GM23338 (cell line): ENCODE measurements at regions not wholly inside any gene's neighbourhood (a gene's known extent, or its start where the extent isn't known, plus 50 kb on each side); places are given as distances from the start of the nearest gene placed in this dataset.

Experiments used
- ATAC-seq: fragments of 200-7000 bp; cut with Tn5 transposase; 3 replicates; pipeline ENCODE4 v1.9.1; 2020
- DNase-seq: peaks from one replicate; pipeline ENCODE4 v3.0.0-alpha.2; 2015; ENCODE audit warnings: low spot score
- H2AFZ ChIP-seq: fragments of 200-600 bp; sonication (generic); 2 replicates; pipeline ENCODE4 v1.8.0; 2016; ENCODE audit warnings: antibody characterized with exemption, mild to moderate bottlenecking, moderate library complexity
- H3F3A ChIP-seq: fragments of 200-600 bp; sonication (generic); replicated peaks from 2 replicates; pipeline ENCODE4 v1.8.0; 2017; ENCODE audit warnings: antibody characterized with exemption, mixed run types, low read depth
- H3K27ac ChIP-seq: fragments of 200-600 bp; sonication (generic); 2 replicates; pipeline ENCODE4 v1.6.1; 2016; ENCODE audit warnings: low read depth
- H3K27me3 ChIP-seq: fragments of 200-600 bp; sonication (generic); 2 replicates; pipeline ENCODE4 v1.8.0; 2016; ENCODE audit warnings: mild to moderate bottlenecking, mixed run types, moderate library complexity; ENCODE audit not compliant: insufficient read depth
- H3K36me3 ChIP-seq: fragments of 200-600 bp; sonication (generic); 2 replicates; pipeline ENCODE4 v1.8.0; 2016; ENCODE audit warnings: mild to moderate bottlenecking; ENCODE audit not compliant: insufficient read depth
- H3K4me1 ChIP-seq: fragments of 200-600 bp; sonication (generic); 2 replicates; pipeline ENCODE4 v1.8.0; 2016; ENCODE audit warnings: mild to moderate bottlenecking, moderate library complexity; ENCODE audit not compliant: insufficient read depth
- H3K4me2 ChIP-seq: fragments of 200-600 bp; sonication (generic); 2 replicates; pipeline ENCODE4 v1.7.1; 2017; ENCODE audit warnings: mixed run types
- H3K4me3 ChIP-seq: fragments of 200-600 bp; sonication (generic); 2 replicates; pipeline ENCODE4 v1.6.1; 2016; ENCODE audit warnings: mixed run types
- H3K79me2 ChIP-seq: fragments of 200-600 bp; sonication (generic); replicated peaks from 2 replicates; pipeline ENCODE4 v1.8.0; 2017; ENCODE audit warnings: mild to moderate bottlenecking; ENCODE audit not compliant: insufficient read depth
- H3K9me2 ChIP-seq: fragments of 200-600 bp; sonication (generic); 2 replicates; pipeline ENCODE4 v1.8.0; 2017; ENCODE audit not compliant: insufficient read depth
- H4K20me1 ChIP-seq: fragments of 200-600 bp; sonication (generic); replicated peaks from 2 replicates; pipeline ENCODE4 v1.8.0; 2017; ENCODE audit warnings: mild to moderate bottlenecking; ENCODE audit not compliant: insufficient read depth
- H3K27ac Mint-ChIP-seq: 2 replicates; pipeline ENCODE4 v1.8.0; 2020; ENCODE audit warnings: inconsistent platforms, mild to moderate bottlenecking, moderate library complexity, mixed read lengths
- H3K27me3 Mint-ChIP-seq: 3 replicates; pipeline ENCODE4 v1.8.0; 2022; ENCODE audit warnings: low read depth, mild to moderate bottlenecking, moderate library complexity, mixed read lengths, inconsistent platforms; ENCODE audit not compliant: insufficient read depth, poor library complexity
- H3K36me3 Mint-ChIP-seq: 3 replicates; pipeline ENCODE4 v1.8.0; 2021; ENCODE audit warnings: low read depth, mild to moderate bottlenecking, inconsistent platforms, moderate library complexity, mixed read lengths
- H3K4me1 Mint-ChIP-seq: 3 replicates; pipeline ENCODE4 v1.8.0; 2020; ENCODE audit warnings: mild to moderate bottlenecking, inconsistent platforms, mixed read lengths
- H3K4me3 Mint-ChIP-seq: 3 replicates; pipeline ENCODE4 v1.8.0; 2021; ENCODE audit warnings: moderate library complexity, mild to moderate bottlenecking, inconsistent platforms, mixed read lengths
- H3K9me3 Mint-ChIP-seq: 3 replicates; pipeline ENCODE4 v1.8.0; 2020; ENCODE audit warnings: moderate library complexity, mild to moderate bottlenecking, inconsistent platforms, mixed read lengths
- EZH2 ChIP-seq: fragments of 200-600 bp; sonication (generic); IDR thresholded peaks from one replicate; pipeline ENCODE4 v1.8.0; 2017; ENCODE audit warnings: antibody characterized with exemption, mild to moderate bottlenecking, low read depth; ENCODE audit not compliant: unreplicated experiment
- NANOG ChIP-seq: IDR thresholded peaks from 2 replicates; pipeline ENCODE4 v1.6.1; 2016; ENCODE audit warnings: antibody characterized with exemption, borderline replicate concordance
- POLR2AphosphoS5 ChIP-seq: IDR thresholded peaks from 2 replicates; pipeline ENCODE4 v1.6.1; 2016; ENCODE audit warnings: antibody characterized with exemption, low read depth
- ZNF114 ChIP-seq: fragments of 250-450 bp; sonication (Bioruptor Pico); IDR thresholded peaks from 2 replicates; pipeline ENCODE4 v1.5.0; 2020; ENCODE audit warnings: mild to moderate bottlenecking, moderate library complexity
- ZNF331 ChIP-seq: fragments of 250-450 bp; sonication (Bioruptor Pico); IDR thresholded peaks from 2 replicates; pipeline ENCODE4 v1.5.0; 2020; ENCODE audit warnings: low read depth, mild to moderate bottlenecking, moderate library complexity
- TF ChIP-seq, protein P1 (sequence below): fragments of 250-450 bp; sonication (Bioruptor Pico); IDR thresholded peaks from 2 replicates; pipeline ENCODE4 v1.5.0; 2020; ENCODE audit warnings: mild to moderate bottlenecking, moderate library complexity
- TF ChIP-seq, protein P2 (sequence below), 2 experiments: fragments of 200-600 bp in 1 of 2; sonication (generic) in 1 of 2; conservative IDR thresholded peaks; 2 replicates each; pipeline versions ENCODE4 v1.5.1 to v1.6.1; 2016 to 2017; ENCODE audit warnings: antibody characterized with exemption in 2 of 2, low read depth in 2 of 2, mild to moderate bottlenecking in 2 of 2, moderate library complexity in 1 of 2

DNA sequence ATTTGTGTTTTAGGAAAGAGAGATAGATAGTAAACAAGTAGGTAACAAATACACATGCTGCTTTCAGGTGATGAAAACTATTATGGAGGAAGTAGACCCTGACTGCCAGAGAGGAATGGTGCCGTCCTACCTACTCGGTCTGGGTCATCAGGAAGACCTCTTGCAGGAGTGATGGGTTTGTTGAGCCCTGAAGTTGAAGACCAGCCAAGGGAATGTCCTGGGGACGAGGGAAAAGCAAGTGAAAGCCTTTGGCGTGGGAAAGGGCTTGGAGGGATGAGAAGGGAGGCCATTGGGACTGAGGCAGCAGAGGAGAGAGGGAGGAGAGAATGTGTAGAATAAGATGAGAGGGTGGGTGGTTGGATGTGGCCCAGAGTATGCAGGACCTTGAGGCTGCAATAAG lies 379.5 kb upstream of the USP24 start:
- Mint-ChIP-seq H3K4me1 (peaks cover 2% of the 10 kb centered on the region; the same call in 2 of the 3 replicates), H3K27ac (no peak overlapping the region), H3K4me3 (no peak overlapping the region), H3K27me3 (peaks cover 3% of the 10 kb centered on the region), H3K9me3 (no peaks in the 10 kb centered on the region; the same call in 2 of the 3 replicates), H3K36me3 (no peaks in the 10 kb centered on the region)
- H3K79me2 ChIP-seq = no peaks in the 10 kb centered on the region
- H3K9me2 ChIP-seq = peaks cover 9% of the 10 kb centered on the region; the same call in 1 of the 2 replicates
- H3K4me2 ChIP-seq = no peak overlapping the region
- ATAC-seq (no peak), DNase-seq (no peak)
- H3K4me3 ChIP-seq = no peak overlapping the region
- H3F3A ChIP-seq = no peaks in the 10 kb centered on the region
- H2AFZ ChIP-seq = no peak overlapping the region
- H4K20me1 ChIP-seq = no peaks in the 10 kb centered on the region
- TF ChIP-seq ZNF114 = no peak
- TF ChIP-seq POLR2AphosphoS5 = no peak
- TF ChIP-seq, protein P1, sequence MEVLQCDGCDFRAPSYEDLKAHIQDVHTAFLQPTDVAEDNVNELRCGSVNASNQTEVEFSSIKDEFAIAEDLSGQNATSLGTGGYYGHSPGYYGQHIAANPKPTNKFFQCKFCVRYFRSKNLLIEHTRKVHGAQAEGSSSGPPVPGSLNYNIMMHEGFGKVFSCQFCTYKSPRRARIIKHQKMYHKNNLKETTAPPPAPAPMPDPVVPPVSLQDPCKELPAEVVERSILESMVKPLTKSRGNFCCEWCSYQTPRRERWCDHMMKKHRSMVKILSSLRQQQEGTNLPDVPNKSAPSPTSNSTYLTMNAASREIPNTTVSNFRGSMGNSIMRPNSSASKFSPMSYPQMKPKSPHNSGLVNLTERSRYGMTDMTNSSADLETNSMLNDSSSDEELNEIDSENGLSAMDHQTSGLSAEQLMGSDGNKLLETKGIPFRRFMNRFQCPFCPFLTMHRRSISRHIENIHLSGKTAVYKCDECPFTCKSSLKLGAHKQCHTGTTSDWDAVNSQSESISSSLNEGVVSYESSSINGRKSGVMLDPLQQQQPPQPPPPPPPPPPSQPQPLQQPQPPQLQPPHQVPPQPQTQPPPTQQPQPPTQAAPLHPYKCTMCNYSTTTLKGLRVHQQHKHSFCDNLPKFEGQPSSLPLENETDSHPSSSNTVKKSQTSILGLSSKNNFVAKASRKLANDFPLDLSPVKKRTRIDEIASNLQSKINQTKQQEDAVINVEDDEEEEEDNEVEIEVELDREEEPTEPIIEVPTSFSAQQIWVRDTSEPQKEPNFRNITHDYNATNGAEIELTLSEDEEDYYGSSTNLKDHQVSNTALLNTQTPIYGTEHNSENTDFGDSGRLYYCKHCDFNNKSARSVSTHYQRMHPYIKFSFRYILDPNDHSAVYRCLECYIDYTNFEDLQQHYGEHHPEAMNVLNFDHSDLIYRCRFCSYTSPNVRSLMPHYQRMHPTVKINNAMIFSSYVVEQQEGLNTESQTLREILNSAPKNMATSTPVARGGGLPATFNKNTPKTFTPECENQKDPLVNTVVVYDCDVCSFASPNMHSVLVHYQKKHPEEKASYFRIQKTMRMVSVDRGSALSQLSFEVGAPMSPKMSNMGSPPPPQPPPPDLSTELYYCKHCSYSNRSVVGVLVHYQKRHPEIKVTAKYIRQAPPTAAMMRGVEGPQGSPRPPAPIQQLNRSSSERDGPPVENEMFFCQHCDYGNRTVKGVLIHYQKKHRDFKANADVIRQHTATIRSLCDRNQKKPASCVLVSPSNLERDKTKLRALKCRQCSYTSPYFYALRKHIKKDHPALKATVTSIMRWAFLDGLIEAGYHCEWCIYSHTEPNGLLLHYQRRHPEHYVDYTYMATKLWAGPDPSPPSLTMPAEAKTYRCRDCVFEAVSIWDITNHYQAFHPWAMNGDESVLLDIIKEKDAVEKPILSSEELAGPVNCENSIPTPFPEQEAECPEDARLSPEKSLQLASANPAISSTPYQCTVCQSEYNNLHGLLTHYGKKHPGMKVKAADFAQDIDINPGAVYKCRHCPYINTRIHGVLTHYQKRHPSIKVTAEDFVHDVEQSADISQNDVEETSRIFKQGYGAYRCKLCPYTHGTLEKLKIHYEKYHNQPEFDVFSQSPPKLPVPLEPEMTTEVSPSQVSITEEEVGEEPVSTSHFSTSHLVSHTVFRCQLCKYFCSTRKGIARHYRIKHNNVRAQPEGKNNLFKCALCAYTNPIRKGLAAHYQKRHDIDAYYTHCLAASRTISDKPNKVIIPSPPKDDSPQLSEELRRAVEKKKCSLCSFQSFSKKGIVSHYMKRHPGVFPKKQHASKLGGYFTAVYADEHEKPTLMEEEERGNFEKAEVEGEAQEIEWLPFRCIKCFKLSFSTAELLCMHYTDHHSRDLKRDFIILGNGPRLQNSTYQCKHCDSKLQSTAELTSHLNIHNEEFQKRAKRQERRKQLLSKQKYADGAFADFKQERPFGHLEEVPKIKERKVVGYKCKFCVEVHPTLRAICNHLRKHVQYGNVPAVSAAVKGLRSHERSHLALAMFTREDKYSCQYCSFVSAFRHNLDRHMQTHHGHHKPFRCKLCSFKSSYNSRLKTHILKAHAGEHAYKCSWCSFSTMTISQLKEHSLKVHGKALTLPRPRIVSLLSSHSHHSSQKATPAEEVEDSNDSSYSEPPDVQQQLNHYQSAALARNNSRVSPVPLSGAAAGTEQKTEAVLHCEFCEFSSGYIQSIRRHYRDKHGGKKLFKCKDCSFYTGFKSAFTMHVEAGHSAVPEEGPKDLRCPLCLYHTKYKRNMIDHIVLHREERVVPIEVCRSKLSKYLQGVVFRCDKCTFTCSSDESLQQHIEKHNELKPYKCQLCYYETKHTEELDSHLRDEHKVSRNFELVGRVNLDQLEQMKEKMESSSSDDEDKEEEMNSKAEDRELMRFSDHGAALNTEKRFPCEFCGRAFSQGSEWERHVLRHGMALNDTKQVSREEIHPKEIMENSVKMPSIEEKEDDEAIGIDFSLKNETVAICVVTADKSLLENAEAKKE (CRISPR knock-in tag) = no peak
- no peak overlapping the region for H3K27ac ChIP-seq
- no peaks in the 10 kb centered on the region for H3K27me3 ChIP-seq
- no peaks in the 10 kb centered on the region for H3K36me3 ChIP-seq
- H3K4me1 ChIP-seq = no peaks in the 10 kb centered on the region

DNA sequence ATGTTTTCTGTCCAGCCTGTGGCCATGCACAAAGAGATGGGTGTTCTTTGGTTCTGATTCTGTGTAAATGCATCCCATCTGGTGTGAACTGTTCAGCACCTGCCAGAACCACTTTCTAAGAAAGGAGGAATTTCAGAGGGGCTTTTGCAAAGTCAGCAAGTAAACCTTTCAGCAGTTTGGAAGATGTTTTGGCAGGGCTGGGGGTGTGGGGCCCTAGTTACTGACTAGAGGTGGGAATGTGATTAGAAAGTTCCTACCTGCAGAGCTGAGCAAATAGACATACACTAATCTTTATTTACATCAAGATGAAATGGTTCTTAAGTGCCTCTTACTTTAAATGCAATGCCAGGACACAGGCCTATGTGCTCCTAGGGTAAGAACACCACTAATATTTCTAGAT lies 378.1 kb upstream of the USP24 start:
- Mint-ChIP-seq H3K27me3 (peaks cover 3% of the 10 kb centered on the region), H3K4me1 (peaks cover 2% of the 10 kb centered on the region; the same call in 2 of the 3 replicates), H3K9me3 (no peaks in the 10 kb centered on the region; the same call in 2 of the 3 replicates), H3K27ac (no peak overlapping the region), H3K36me3 (no peaks in the 10 kb centered on the region), H3K4me3 (no peak overlapping the region)
- DNase-seq = no peak
- Histone ChIP-seq H3K27me3 (no peaks in the 10 kb centered on the region), H3K4me2 (no peak overlapping the region), H4K20me1 (no peaks in the 10 kb centered on the region), H3K27ac (no peak overlapping the region), H3K4me1 (no peaks in the 10 kb centered on the region), H3F3A (no peaks in the 10 kb centered on the region), H2AFZ (no peak overlapping the region), H3K36me3 (no peaks in the 10 kb centered on the region), H3K9me2 (peaks cover 9% of the 10 kb centered on the region; the same call in 1 of the 2 replicates), H3K4me3 (no peak overlapping the region), H3K79me2 (no peaks in the 10 kb centered on the region)
- ATAC-seq = no peak
- TF ChIP-seq, protein P2, sequence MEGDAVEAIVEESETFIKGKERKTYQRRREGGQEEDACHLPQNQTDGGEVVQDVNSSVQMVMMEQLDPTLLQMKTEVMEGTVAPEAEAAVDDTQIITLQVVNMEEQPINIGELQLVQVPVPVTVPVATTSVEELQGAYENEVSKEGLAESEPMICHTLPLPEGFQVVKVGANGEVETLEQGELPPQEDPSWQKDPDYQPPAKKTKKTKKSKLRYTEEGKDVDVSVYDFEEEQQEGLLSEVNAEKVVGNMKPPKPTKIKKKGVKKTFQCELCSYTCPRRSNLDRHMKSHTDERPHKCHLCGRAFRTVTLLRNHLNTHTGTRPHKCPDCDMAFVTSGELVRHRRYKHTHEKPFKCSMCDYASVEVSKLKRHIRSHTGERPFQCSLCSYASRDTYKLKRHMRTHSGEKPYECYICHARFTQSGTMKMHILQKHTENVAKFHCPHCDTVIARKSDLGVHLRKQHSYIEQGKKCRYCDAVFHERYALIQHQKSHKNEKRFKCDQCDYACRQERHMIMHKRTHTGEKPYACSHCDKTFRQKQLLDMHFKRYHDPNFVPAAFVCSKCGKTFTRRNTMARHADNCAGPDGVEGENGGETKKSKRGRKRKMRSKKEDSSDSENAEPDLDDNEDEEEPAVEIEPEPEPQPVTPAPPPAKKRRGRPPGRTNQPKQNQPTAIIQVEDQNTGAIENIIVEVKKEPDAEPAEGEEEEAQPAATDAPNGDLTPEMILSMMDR (conservative IDR thresholded peaks at IDR 0.05; ENCODE audit: low read depth in 2 of 2) = no peak
- TF ChIP-seq ZNF331 (CRISPR knock-in tag) (no peak), ZNF114 (no peak), EZH2 (no peak), NANOG (no peak)
